ENCODE measurements at regions not wholly inside any gene's neighbourhood (a gene's known extent, or its start where the extent isn't known, plus 50 kb on each side); places are given as distances from the start of the nearest gene placed in this dataset.

GRCh38 chr3:104796556-104796955, 570.2 kb upstream of the ALCAM start (continued):
- TF ChIP-seq HOXA7 (CRISPR knock-in tag; IDR thresholded peaks at IDR 0.05) (no peak), SMC3 (IDR thresholded peaks at IDR 0.05) (no peak), USF2 (IDR thresholded peaks at IDR 0.05) (no peak)

DNA sequence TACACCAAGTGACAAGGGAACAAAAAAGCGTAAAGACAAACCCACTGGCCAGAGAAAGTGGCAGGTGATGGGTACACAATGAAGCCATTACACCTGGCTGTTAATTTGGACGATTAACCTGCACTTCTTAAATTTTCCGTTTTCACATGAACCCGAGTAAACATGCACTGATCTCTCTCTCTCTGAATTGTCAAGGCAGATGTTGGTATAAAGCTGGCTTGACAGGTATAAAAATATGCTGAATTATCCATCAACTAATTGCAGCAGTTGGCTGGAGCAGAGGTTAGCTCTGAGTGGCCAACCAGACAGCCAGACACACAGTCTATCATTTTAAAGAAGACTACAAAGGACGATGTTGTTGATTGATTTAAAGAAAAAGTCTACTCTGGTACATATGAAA, 561.7 kb upstream of the ALCAM start:
- ChIA-PET CTCF (no interaction called here), POLR2A (no interaction called here)
- no peaks in the 10 kb centered on the region for H3K9me3 ChIP-seq
- TF ChIP-seq HOXB5 (CRISPR knock-in tag; IDR thresholded peaks at IDR 0.05) (no peak), RCOR1 (IDR thresholded peaks at IDR 0.05; ENCODE audit: low read depth, low read length) (no peak), KDM5A (IDR thresholded peaks at IDR 0.05) (no peak), ZNF302 (CRISPR knock-in tag; IDR thresholded peaks at IDR 0.05) (no peak), BCL3 (IDR thresholded peaks at IDR 0.05) (no peak), EHMT2 (IDR thresholded peaks at IDR 0.05; ENCODE audit: low read depth) (no peak), RNF2 (IDR thresholded peaks at IDR 0.05; ENCODE audit: borderline replicate concordance, low read depth) (no peak)
- TF ChIP-seq, protein P1, sequence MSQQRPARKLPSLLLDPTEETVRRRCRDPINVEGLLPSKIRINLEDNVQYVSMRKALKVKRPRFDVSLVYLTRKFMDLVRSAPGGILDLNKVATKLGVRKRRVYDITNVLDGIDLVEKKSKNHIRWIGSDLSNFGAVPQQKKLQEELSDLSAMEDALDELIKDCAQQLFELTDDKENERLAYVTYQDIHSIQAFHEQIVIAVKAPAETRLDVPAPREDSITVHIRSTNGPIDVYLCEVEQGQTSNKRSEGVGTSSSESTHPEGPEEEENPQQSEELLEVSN (IDR thresholded peaks at IDR 0.05; ENCODE audit: borderline replicate concordance, low read depth) = no peak
- no peak overlapping the region for H3K27ac ChIP-seq
- no peaks in the 10 kb centered on the region for H3K4me1 ChIP-seq
- no peak for DNase-seq (ENCODE audit: low read depth in 1 of 2, low spot score in 1 of 2)
- H3K4me3 ChIP-seq = no peak overlapping the region
- no peak overlapping the region for H3K4me2 ChIP-seq
- no peak for FAIRE-seq
- ATAC-seq = no peak
- 36% methylated on average over 5 of the region's 5 CpGs for WGBS (ENCODE audit: missing lambda C conversion rate)

GRCh38 chr3:104805508-104805907, 561.2 kb upstream of the ALCAM start:
- FAIRE-seq = no peak
- Histone ChIP-seq H3K27ac (no peak overlapping the region), H3K4me2 (no peak overlapping the region), H3K4me1 (no peaks in the 10 kb centered on the region), H3K4me3 (no peak overlapping the region), H3K9me3 (no peaks in the 10 kb centered on the region)
- no peak for DNase-seq (ENCODE audit: low read depth in 1 of 2, low spot score in 1 of 2)
- ChIA-PET CTCF (no interaction called here), POLR2A (no interaction called here)
- no peak for ATAC-seq
- TF ChIP-seq, protein P2, sequence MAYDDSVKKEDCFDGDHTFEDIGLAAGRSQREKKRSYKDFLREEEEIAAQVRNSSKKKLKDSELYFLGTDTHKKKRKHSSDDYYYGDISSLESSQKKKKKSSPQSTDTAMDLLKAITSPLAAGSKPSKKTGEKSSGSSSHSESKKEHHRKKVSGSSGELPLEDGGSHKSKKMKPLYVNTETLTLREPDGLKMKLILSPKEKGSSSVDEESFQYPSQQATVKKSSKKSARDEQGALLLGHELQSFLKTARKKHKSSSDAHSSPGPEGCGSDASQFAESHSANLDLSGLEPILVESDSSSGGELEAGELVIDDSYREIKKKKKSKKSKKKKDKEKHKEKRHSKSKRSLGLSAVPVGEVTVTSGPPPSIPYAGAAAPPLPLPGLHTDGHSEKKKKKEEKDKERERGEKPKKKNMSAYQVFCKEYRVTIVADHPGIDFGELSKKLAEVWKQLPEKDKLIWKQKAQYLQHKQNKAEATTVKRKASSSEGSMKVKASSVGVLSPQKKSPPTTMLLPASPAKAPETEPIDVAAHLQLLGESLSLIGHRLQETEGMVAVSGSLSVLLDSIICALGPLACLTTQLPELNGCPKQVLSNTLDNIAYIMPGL (CRISPR knock-in tag; IDR thresholded peaks at IDR 0.05; ENCODE audit: borderline replicate concordance) = no peak
- TF ChIP-seq ESRRA (IDR thresholded peaks at IDR 0.05; ENCODE audit: borderline replicate concordance, low read length) (no peak), HDAC2 (IDR thresholded peaks at IDR 0.05) (no peak), NFE2L2 (conservative IDR thresholded peaks at IDR 0.05; ENCODE audit: low read length) (no peak), FOSB (CRISPR knock-in tag; IDR thresholded peaks at IDR 0.05) (no peak), EHMT2 (IDR thresholded peaks at IDR 0.05; ENCODE audit: low read depth) (no peak), CBX2 (IDR thresholded peaks at IDR 0.05; ENCODE audit: borderline replicate concordance, low read depth) (no peak), TP53 (CRISPR knock-in tag; IDR thresholded peaks at IDR 0.05) (no peak), RAD21 (conservative IDR thresholded peaks at IDR 0.05 in 1 of 2, IDR thresholded peaks at IDR 0.05 in 1 of 2) (no peak), RARB (CRISPR knock-in tag; IDR thresholded peaks at IDR 0.05) (no peak), HOXB5 (CRISPR knock-in tag; IDR thresholded peaks at IDR 0.05) (no peak), BHLHE40 (IDR thresholded peaks at IDR 0.05; ENCODE audit: low read depth, low read length) (no peak), JUNB (IDR thresholded peaks at IDR 0.05) (no peak), RCOR1 (IDR thresholded peaks at IDR 0.05; ENCODE audit: low read depth, low read length) (no peak), JUN (IDR thresholded peaks at IDR 0.05) (no peak), CHD2 (IDR thresholded peaks at IDR 0.05; ENCODE audit: low read length, partially characterized antibody) (no peak), ZC3H11A (IDR thresholded peaks at IDR 0.05) (no peak)
- TF ChIP-seq, protein P3, sequence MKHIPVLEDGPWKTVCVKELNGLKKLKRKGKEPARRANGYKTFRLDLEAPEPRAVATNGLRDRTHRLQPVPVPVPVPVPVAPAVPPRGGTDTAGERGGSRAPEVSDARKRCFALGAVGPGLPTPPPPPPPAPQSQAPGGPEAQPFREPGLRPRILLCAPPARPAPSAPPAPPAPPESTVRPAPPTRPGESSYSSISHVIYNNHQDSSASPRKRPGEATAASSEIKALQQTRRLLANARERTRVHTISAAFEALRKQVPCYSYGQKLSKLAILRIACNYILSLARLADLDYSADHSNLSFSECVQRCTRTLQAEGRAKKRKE (CRISPR knock-in tag; IDR thresholded peaks at IDR 0.05; ENCODE audit: low read depth) = no peak
- WGBS (ENCODE audit: missing lambda C conversion rate) = 57% methylated on average over 5 of the region's 5 CpGs

All from A549 (cell line).